Spleen (tissue), 11 donors: ENCODE measurements at regions not wholly inside any gene's neighbourhood (a gene's known extent, or its start where the extent isn't known, plus 50 kb on each side); places are given as distances from the start of the nearest gene placed in this dataset.

Source experiments
- DNase-seq: peaks from one replicate; pipeline ENCODE4 v3.0.0-alpha.2; 2020
- H3K27ac ChIP-seq, 8 donors: fragments of 200-600 bp; sonication (generic) in 7 of 8; 1 replicate in 4 of 8; 2 replicates in 4 of 8; pipeline versions ENCODE4 v1.5.0 to v1.8.0; 2016 to 2021; ENCODE audit warnings: inconsistent platforms in 4 of 8, mild to moderate bottlenecking in 4 of 8, moderate library complexity in 1 of 8
- H3K27me3 ChIP-seq, 7 donors: fragments of 200-600 bp; sonication (generic) in 6 of 7; replicated peaks in 1 of 7; 1 replicate in 4 of 7; 2 replicates in 3 of 7; pipeline versions ENCODE4 v1.5.0 to v1.8.0; 2016 to 2021; ENCODE audit warnings: inconsistent platforms in 3 of 7, mild to moderate bottlenecking in 1 of 7
- H3K36me3 ChIP-seq, 6 donors: fragments of 200-600 bp; sonication (generic) in 5 of 6; 1 replicate in 4 of 6; 2 replicates in 2 of 6; pipeline versions ENCODE4 v1.5.0 to v1.8.0; 2016 to 2021; ENCODE audit warnings: inconsistent platforms in 2 of 6
- H3K4me1 ChIP-seq, 6 donors: fragments of 200-600 bp; sonication (generic) in 5 of 6; 1 replicate in 3 of 6; 2 replicates in 3 of 6; pipeline versions ENCODE4 v1.5.0 to v1.8.0; 2016 to 2021; ENCODE audit warnings: inconsistent platforms in 3 of 6
- H3K4me3 ChIP-seq, 8 donors: fragments of 200-600 bp; sonication (generic) in 7 of 8; 1 replicate in 4 of 8; 2 replicates in 4 of 8; pipeline versions ENCODE4 v1.5.0 to v1.8.0; 2016 to 2021; ENCODE audit warnings: inconsistent platforms in 4 of 8, mild to moderate bottlenecking in 4 of 8, moderate library complexity in 2 of 8
- H3K9me3 ChIP-seq, 8 donors: fragments of 200-600 bp; sonication (generic) in 7 of 8; 1 replicate in 4 of 8; 2 replicates in 4 of 8; pipeline versions ENCODE4 v1.5.0 to v1.8.0; 2016 to 2021; ENCODE audit warnings: inconsistent platforms in 4 of 8
- POLR2A ChIP-seq, 3 donors: fragments of 450-650 bp; IDR thresholded peaks; one replicate each; pipeline ENCODE4 v1.5.1; 2017; ENCODE audit warnings: antibody characterized with exemption in 3 of 3, mild to moderate bottlenecking in 1 of 3
- POLR2AphosphoS5 ChIP-seq, 3 donors: sonication (generic); formaldehyde crosslinking; IDR thresholded peaks; one replicate each; pipeline ENCODE4 v1.5.1; 2017; ENCODE audit warnings: antibody characterized with exemption in 3 of 3
- WGBS, 5 donors: extraction: QIAGEN DNeasy Blood & Tissue Kit in 3 of 5; methylation state at CpG; one replicate each; pipeline versions ENCODE4 v1.1.5 to v1.1.7; 2013 to 2018; 5-methylcytosine and 5-hydroxymethylcytosine counted together
- intact Hi-C: fragments of 100-400 bp; cut with DNase I; formaldehyde crosslinking; loops from one replicate; pipeline ENCODE4 v1.15.0; 2023; ENCODE audit warnings: low total_unique reads
- TF ChIP-seq, protein P1 (sequence below), 11 experiments: fragments of 200-600 bp in 7 of 11; fragments of 450-650 bp in 4 of 11; sonication (generic) in 4 of 11; IDR thresholded peaks in 8 of 11; conservative IDR thresholded peaks in 3 of 11; 1 replicate in 7 of 11; 2 replicates in 4 of 11; pipeline versions ENCODE4 v1.4.0 to v1.8.0; 2016 to 2021; ENCODE audit warnings: antibody characterized with exemption in 11 of 11, inconsistent platforms in 4 of 11, mild to moderate bottlenecking in 1 of 11
- donor health status: healthy with polysubstance abuse.
- donor health status: DM: no; HTN: no; CAD: no; lungs with moderate emphysema.
- donor health status: DM: no; HTN: no; CAD: no.
- donor health status: Bipolar disorder and iron deficiency.
- donor health status: healthy.
- donor health status: DM: no; HTN: no; CAD: no.
- donor health status: DM: yes; HTN: yes; CAD: no.

GRCh38 chr9:13688223-13688989 is 408.9 kb upstream of the MPDZ start:
- Histone ChIP-seq H3K4me3 (no peak overlapping the region), H3K27ac (no peak overlapping the region), H3K36me3 (no peaks in the 10 kb centered on the region), H3K27me3 (no peaks in the 10 kb centered on the region), H3K9me3 (peaks cover 0 to 28% (median 8%) of the 10 kb centered on the region in 8 donors), H3K4me1 (no peaks in the 10 kb centered on the region)
- intact Hi-C loops: no loop called here
- TF ChIP-seq, protein P1, sequence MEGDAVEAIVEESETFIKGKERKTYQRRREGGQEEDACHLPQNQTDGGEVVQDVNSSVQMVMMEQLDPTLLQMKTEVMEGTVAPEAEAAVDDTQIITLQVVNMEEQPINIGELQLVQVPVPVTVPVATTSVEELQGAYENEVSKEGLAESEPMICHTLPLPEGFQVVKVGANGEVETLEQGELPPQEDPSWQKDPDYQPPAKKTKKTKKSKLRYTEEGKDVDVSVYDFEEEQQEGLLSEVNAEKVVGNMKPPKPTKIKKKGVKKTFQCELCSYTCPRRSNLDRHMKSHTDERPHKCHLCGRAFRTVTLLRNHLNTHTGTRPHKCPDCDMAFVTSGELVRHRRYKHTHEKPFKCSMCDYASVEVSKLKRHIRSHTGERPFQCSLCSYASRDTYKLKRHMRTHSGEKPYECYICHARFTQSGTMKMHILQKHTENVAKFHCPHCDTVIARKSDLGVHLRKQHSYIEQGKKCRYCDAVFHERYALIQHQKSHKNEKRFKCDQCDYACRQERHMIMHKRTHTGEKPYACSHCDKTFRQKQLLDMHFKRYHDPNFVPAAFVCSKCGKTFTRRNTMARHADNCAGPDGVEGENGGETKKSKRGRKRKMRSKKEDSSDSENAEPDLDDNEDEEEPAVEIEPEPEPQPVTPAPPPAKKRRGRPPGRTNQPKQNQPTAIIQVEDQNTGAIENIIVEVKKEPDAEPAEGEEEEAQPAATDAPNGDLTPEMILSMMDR (IDR thresholded peaks at IDR 0.05 in 8 of 11, conservative IDR thresholded peaks at IDR 0.05 in 3 of 11): no peak
- TF ChIP-seq POLR2AphosphoS5 (IDR thresholded peaks at IDR 0.05) (no peak), POLR2A (IDR thresholded peaks at IDR 0.05) (no peak)
- 74 to 85% (median 82%) methylated on average over 4 of the region's 4 CpGs for WGBS, 5 donors
- no peak for DNase-seq

- Histone ChIP-seq H3K4me3 (no peak overlapping the region), H3K27me3 (no peaks in the 10 kb centered on the region), H3K27ac (no peak overlapping the region), H3K4me1 (no peaks in the 10 kb centered on the region), H3K36me3 (no peaks in the 10 kb centered on the region), H3K9me3 (peaks cover 0 to 21% (median 3%) of the 10 kb centered on the region in 8 donors)
- WGBS, 5 donors: 18 to 34% (median 26%) methylated on average over 2 of the region's 2 CpGs
- TF ChIP-seq, protein P1 (IDR thresholded peaks at IDR 0.05 in 8 of 11, conservative IDR thresholded peaks at IDR 0.05 in 3 of 11): no peak
- TF ChIP-seq POLR2A (IDR thresholded peaks at IDR 0.05) (no peak), POLR2AphosphoS5 (IDR thresholded peaks at IDR 0.05) (no peak)
- intact Hi-C loops: no loop called here
- no peak for DNase-seq
Measured at GRCh38 chr9:13684656-13685055, 405.2 kb upstream of the MPDZ start.

DNA sequence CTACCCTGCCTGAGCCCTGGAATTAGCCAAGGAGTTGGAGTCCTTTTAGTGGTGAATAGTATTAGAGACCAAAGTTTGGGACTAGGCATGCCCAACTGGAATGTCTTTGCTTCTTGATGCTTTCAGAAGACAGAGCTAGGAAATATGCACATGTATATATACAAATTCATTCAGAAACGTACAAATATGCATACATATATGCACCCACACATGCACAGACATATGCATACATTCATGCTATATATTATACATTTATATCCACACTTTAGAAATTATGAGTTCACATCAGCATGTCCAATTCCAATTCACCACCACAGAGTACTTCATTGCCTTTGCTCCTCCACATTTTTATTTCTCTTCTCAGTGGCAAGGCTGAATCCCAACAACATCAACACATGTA is 398.3 kb upstream of the MPDZ start:
- TF ChIP-seq POLR2AphosphoS5 (IDR thresholded peaks at IDR 0.05): no peak
- Histone ChIP-seq H3K36me3 (no peaks in the 10 kb centered on the region), H3K4me1 (no peaks in the 10 kb centered on the region), H3K9me3 (peaks cover 0 to 7% (median 0%) of the 10 kb centered on the region in 8 donors), H3K27ac (no peak overlapping the region), H3K27me3 (no peaks in the 10 kb centered on the region), H3K4me3 (no peak overlapping the region)
- DNase-seq: no peak
- intact Hi-C loops: no loop called here
- WGBS, 5 donors: 28 to 57% (median 37%) methylated on average over 1 of the region's 1 CpG

DNA sequence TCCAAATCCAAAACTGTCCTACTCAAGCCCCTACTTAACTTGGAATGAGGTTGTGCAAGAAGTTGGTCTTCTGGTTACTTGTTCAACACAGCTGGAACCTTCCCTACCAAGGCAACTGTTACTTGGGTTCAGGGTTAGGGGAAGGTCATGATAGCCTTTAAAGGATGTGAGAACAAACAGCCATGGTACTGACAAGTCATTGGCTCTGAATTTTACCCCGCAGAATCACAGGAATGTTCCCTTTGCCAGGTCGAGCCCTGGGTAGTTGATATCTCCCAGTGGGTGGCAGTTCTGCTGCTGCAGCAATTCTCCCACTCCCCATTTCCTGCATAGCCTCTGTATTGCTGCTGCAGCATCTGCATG is 396.1 kb upstream of the MPDZ start:
- WGBS, 5 donors: 36 to 52% (median 42%) methylated on average over 2 of the region's 2 CpGs
- H3K4me1 ChIP-seq: no peaks in the 10 kb centered on the region
- H3K27ac ChIP-seq: no peak overlapping the region
- no peak overlapping the region for H3K4me3 ChIP-seq
- TF ChIP-seq POLR2A (IDR thresholded peaks at IDR 0.05): no peak
- no peak for TF ChIP-seq POLR2AphosphoS5 (IDR thresholded peaks at IDR 0.05)
- TF ChIP-seq, protein P1 (IDR thresholded peaks at IDR 0.05 in 8 of 11, conservative IDR thresholded peaks at IDR 0.05 in 3 of 11): no peak
- intact Hi-C loops: no loop called here
- peaks cover 0 to 7% (median 0%) of the 10 kb centered on the region in 8 donors for H3K9me3 ChIP-seq
- H3K27me3 ChIP-seq: no peaks in the 10 kb centered on the region
- H3K36me3 ChIP-seq: no peaks in the 10 kb centered on the region
- DNase-seq: no peak
